NCI-H2107 (cell line): ENCODE measurements at regions not wholly inside any gene's neighbourhood (a gene's known extent, or its start where the extent isn't known, plus 50 kb on each side); places are given as distances from the start of the nearest gene placed in this dataset.

Experiments used
- DNase-seq: peaks from one replicate; lab custom pipeline; 2025; lab: John Stamatoyannopoulos, UW

DNA sequence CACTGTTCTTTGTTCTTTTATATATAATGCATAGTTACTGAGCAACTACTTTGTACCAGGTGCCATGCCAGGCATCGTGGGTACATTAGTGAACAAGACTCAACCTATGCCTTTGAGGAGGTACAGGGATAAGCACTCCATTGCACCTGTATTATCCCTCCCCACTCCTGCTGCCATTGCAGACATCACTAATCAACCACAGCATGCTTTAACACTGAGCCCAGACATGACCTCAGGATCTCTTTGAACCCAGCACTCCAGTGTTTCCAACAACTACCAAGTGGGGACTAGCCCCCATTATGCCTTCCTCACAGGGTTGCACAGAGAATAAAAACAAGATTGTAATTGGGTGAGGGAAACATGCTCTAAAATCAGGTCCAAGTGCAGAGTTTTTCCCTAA is 60.5 kb upstream of the COL13A1 start:
- no peak for DNase-seq

DNA sequence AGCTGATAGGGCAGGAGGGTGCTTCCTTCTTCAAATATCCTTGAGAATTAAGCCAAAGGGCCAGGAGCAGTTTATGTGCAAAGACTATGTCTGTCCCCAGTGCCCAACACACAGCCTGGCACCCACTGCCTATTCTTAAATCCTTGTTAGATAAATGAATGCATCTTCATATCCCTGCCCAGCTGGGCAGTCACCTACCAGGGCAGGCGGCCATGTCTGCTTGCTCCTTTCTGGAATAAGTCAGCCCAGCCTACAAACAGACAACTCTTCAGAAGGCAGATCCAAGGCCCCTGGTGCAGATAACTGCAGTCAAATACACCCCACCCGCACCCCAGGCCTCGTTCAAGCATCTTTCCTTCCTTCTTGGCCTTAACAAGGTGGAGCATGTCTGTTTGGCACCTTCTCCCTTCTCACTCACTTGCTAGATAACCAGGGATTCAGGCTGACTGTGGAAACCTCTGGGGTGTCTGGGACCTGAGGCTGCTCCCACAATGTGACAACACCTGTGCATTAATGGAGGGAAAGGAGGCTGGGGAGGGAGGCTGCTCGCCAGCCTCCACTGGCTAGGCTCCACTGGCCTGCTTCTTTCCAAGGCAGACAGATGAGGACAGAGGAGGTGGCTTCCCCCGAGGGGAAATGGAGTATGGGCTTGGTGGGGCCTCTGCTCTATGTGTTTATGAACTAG is 59.9 kb upstream of the COL13A1 start:
- no peak for DNase-seq

DNA sequence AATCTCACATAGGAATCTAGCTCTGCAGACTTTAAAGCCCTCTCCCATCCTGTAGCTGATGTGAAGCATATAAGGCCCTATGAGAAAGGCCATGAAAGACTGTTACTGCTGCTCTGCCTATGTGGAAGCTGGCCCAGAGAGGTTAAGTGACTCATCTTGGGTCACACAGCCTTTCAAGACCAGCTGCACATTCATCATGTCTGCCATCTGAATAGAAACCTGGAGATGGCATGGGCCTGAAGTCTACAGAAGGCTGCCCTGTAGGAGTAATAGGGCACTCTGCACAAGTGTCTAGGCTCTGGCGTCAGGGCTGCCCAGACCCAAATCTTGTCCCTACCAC is 59.4 kb upstream of the COL13A1 start:
- no peak for DNase-seq

DNA sequence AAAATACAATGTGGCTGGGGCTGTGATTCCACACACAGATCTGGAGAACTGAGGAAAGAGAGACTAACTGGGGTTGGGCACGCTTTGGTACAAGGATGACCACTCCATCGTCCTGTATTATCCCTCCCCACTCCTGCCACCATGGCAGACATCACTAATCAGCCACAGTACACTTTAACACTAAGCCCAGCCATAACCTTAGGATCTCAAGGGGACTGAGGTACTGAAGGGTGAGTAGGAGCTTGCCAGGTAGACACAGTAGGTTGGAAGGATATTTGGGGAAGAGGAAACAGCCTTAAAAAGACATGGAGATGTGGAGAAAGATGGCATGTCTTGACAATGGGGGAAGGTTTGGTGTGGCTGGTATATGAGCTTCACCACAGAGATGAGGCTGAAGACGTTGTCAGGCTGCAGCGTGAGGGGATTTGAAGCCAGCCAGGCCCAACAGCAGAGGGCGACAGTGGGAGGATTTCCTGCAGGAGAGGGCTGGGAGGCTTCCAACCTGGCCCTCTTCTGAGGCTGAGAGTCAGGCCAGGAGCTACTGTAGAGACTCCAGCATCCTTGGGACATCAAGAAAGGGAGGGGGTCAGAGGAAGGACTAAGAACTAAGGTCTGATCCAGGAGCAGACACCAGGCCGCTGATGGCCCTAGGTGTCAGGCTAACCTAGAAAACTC is 58.6 kb upstream of the COL13A1 start:
- no peak for DNase-seq

DNA sequence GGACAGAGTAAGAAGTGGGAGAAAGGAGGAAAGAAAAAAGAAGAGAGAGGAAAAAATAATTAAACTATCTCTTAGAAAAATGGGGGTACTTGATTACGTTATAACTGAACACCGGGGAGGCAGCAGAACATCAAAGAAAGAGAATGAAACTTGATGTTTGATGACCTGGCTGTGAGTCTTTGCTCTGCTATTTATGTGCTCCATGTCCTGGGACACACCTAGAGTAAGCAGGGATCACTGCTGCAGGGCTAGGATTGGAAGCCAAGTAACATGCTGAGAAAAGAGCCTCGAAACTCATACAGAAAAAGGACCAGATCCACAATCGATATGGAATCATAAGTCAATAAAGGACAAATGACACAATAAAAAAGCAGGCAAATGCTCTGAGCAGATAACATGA is 56.7 kb upstream of the COL13A1 start:
- no peak for DNase-seq

DNA sequence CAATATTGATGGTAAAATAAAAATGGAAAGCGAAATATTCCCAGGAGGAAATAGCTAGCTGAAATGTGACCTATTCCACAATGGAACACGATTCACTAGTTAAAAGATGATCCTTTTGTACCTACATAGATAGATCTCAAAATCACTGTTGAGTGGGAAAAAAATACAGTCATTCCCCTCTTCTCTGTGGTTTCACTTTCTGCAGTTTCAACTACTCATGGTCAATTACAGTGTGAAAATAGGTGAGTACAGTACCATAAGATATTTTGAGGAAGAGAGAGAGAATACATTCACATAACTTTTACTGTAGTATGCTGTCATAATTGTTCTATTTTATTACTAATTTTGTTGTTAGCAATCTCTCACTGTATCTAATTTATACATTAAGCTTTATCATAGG is 56.0 kb upstream of the COL13A1 start:
- no peak for DNase-seq

DNA sequence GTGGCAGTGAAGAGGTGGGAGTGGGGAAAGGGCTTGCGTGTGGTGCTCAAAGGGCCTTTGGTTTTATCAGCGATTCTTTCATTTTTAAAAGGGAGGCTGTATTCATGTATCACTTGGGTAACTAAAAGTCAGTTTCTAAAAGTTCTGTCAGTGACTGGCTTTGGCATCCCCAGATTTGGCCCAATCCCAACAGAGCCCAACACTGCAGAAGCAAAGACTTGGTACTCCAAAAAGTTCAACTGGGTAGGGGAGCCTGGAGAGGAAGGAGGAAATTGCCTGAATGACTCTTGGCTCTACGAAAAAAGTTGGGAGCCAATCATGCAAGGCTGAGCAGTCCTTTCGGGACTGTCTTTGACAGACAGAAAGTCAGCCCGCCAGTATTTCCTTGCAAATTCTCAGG is 54.5 kb upstream of the COL13A1 start:
- DNase-seq: no peak

DNA sequence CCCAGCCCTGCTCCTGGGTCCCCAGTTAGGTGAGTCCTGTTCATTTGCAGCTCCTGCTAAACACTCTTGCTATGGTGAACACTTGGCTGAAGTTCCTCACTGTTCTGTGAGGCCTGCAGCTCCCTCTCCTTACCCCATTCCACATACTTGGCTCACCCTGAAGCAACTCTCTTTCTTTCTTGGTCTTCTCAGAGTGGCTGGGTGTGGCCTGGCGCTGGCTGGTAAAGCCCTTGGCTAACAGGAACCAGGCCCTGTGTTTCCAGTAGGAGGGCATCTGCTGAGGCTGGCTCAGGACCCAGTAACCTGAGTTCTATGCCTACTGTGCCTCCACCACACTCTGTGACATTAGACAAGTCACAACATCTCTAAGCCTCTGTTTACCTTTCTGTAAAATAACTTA is 53.1 kb upstream of the COL13A1 start:
- no peak for DNase-seq

DNA sequence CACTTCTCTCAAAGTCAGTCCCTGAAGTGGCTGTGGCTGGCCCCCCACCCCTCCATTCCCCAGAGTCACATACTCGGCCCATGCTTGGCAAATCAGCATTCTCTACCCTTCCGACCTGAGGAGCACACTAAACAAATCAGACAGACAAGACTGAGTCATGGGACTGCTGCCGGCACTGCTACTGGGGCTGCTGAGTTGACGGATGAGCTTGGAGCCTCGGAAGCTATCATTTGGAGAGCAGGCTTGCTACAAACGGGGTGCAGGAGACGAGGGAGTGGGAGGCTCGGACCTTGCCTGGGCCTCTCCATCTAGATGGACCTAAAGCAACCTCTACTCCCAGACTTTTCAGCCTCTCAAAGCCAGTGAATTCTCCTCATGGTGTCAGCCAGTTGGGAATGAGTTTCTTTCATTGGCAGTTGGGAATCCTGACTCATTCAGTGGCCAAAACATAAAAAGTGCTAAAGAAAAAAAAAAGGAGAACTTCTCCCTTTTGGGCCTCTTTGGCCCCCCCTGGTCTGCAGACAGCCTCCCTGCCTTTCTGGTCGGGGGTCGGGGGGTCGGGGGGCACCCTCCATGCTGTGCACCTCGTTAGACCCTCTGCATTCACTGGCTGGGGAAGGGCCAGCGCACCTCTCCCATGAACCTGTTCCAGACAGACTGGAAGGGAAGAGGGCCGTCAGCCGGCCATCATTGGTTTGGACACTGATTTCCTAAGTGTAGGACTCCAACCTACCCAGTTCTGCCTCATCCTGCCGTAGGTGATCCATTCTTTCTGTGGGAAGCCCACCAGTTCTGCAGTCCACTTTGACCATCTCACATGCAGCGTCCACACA is 52.3 kb upstream of the COL13A1 start:
- no peak for DNase-seq

DNA sequence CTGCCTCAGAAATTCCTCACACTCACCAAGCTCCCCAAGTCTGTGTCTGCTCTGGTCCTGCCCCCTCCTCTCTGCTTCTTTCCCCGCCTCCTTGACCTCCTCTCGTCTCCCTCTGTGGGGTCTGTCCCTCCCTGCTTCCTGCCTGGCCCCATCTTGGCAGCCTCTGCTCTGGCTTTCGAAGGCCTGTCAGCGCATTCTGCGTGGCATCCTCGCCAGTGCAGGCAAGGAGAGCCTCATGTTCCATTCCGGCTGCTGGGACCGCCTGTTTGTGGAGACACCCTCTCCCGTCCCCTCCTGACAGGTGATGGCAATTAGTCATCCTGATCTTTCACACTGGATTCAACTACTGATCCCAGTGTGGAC is 51.7 kb upstream of the COL13A1 start:
- no peak for DNase-seq

DNA sequence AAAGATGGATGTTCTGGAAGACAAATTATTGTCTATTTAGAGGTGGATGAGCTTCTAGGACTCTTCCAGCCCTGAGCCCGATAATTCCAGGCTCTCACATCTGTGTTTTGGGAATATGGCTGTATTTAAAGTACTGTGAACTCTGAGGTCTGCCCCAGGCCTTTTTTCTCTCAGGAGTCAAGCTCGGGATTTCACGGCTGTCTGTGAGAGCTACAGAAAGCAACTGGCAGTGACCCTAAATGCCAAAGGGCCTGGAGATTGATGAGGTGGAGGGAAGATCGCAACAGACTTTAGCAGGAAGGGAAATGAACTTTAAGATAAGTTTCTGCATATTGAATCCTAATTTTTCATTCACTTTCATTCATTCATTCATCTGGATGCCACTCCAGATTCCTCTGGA is 51.0 kb upstream of the COL13A1 start:
- no peak for DNase-seq

DNA sequence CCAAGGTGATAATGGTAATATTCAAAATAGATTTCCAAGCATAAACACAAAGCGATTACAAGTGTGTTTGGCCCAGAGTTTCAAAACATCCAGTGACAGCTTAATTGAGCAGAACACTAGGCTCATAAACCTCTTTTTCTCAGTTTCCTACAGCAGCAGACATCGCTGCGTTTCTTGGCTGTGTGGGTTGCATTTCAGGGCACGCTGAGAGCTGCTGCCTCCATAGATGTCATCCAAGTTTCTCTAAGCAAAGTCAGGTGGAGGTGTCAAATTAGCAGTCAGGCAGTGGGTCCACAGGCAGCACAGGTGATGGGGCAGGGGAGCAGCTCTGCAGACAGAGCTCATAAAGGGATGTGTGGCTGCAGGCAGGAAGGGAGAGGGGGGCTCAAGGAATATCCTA is 50.5 kb upstream of the COL13A1 start:
- DNase-seq: no peak
